ENCODE measurements at regions not wholly inside any gene's neighbourhood (a gene's known extent, or its start where the extent isn't known, plus 50 kb on each side); places are given as distances from the start of the nearest gene placed in this dataset.
"Not testable (repeated sequence)": the region's sequence is repeated elsewhere in the genome, so short reads cannot be mapped to it uniquely, and the experiment has no call there.

GRCh38 chr4:67327245-67328017 lies 217.9 kb downstream of the CENPC start:
- Histone ChIP-seq H3K9ac (ENCODE audit: insufficient read depth, low read length) (no peak overlapping the region), H3K36me3 (ENCODE audit: control insufficient read depth, insufficient read depth, low read length) (no peaks in the 10 kb centered on the region), H3K4me1 (ENCODE audit: control insufficient read depth, extremely low read depth, insufficient read depth, low read length) (no peaks in the 10 kb centered on the region), H3K27ac (ENCODE audit: insufficient read depth, low read length) (no peak overlapping the region), H3K4me3 (replicated peaks in 1 of 4; ENCODE audit: control extremely low read depth in 1 of 4, insufficient read depth in 1 of 4, low read depth in 3 of 4, low read length in 4 of 4) (no peak overlapping the region), H4K20me1 (ENCODE audit: control insufficient read depth, extremely low read depth, insufficient read depth, low read length) (no peaks in the 10 kb centered on the region), H2AFZ (ENCODE audit: low read length) (no peak overlapping the region), H3K27me3 (ENCODE audit: control insufficient read depth, insufficient read depth, low read length) (no peaks in the 10 kb centered on the region), H3K9me3 (ENCODE audit: control insufficient read depth, insufficient read depth, low read depth, low read length) (no peaks in the 10 kb centered on the region), H3K79me2 (ENCODE audit: control insufficient read depth, insufficient read depth, low read length) (no peaks in the 10 kb centered on the region), H3K4me2 (ENCODE audit: extremely low read depth, insufficient read depth, low read length) (no peak overlapping the region)
- DNase-seq (ENCODE audit: low read depth in 2 of 2) = peak; percentile 34 to 47
- no peak for TF ChIP-seq EZH2 (IDR thresholded peaks at IDR 0.05; ENCODE audit: low read length, missing control alignments)
- peak; percentile 92 to 96 for TF ChIP-seq CTCF (conservative IDR thresholded peaks at IDR 0.05 in 1 of 2, IDR thresholded peaks at IDR 0.05 in 1 of 2; ENCODE audit: low read depth in 1 of 2, low read length in 2 of 2)

GRCh38 chr4:67325791-67326190 lies 219.5 kb downstream of the CENPC start:
- Histone ChIP-seq H4K20me1 (ENCODE audit: control insufficient read depth, extremely low read depth, insufficient read depth, low read length) (no peaks in the 10 kb centered on the region), H2AFZ (ENCODE audit: low read length) (no peak overlapping the region), H3K79me2 (ENCODE audit: control insufficient read depth, insufficient read depth, low read length) (no peaks in the 10 kb centered on the region), H3K9me3 (ENCODE audit: control insufficient read depth, insufficient read depth, low read depth, low read length) (no peaks in the 10 kb centered on the region), H3K4me2 (ENCODE audit: extremely low read depth, insufficient read depth, low read length) (no peak overlapping the region), H3K4me1 (ENCODE audit: control insufficient read depth, extremely low read depth, insufficient read depth, low read length) (no peaks in the 10 kb centered on the region), H3K4me3 (replicated peaks in 1 of 4; ENCODE audit: control extremely low read depth in 1 of 4, insufficient read depth in 1 of 4, low read depth in 3 of 4, low read length in 4 of 4) (no peak overlapping the region), H3K27me3 (ENCODE audit: control insufficient read depth, insufficient read depth, low read length) (no peaks in the 10 kb centered on the region), H3K9ac (ENCODE audit: insufficient read depth, low read length) (no peak overlapping the region), H3K36me3 (ENCODE audit: control insufficient read depth, insufficient read depth, low read length) (no peaks in the 10 kb centered on the region), H3K27ac (ENCODE audit: insufficient read depth, low read length) (no peak overlapping the region)
- DNase-seq (ENCODE audit: low read depth in 2 of 2) = no peak
- TF ChIP-seq CTCF (conservative IDR thresholded peaks at IDR 0.05 in 1 of 2, IDR thresholded peaks at IDR 0.05 in 1 of 2; ENCODE audit: low read depth in 1 of 2, low read length in 2 of 2) = no peak
- TF ChIP-seq EZH2 (IDR thresholded peaks at IDR 0.05; ENCODE audit: low read length, missing control alignments) = no peak

GRCh38 chr4:67320645-67321044 lies 224.7 kb downstream of the CENPC start:
- Histone ChIP-seq H3K4me3 (replicated peaks in 1 of 4; ENCODE audit: control extremely low read depth in 1 of 4, insufficient read depth in 1 of 4, low read depth in 3 of 4, low read length in 4 of 4) (no peak overlapping the region), H3K4me2 (ENCODE audit: extremely low read depth, insufficient read depth, low read length) (no peak overlapping the region), H3K36me3 (ENCODE audit: control insufficient read depth, insufficient read depth, low read length) (no peaks in the 10 kb centered on the region), H3K9me3 (ENCODE audit: control insufficient read depth, insufficient read depth, low read depth, low read length) (no peaks in the 10 kb centered on the region), H3K79me2 (ENCODE audit: control insufficient read depth, insufficient read depth, low read length) (no peaks in the 10 kb centered on the region), H3K4me1 (ENCODE audit: control insufficient read depth, extremely low read depth, insufficient read depth, low read length) (no peaks in the 10 kb centered on the region), H2AFZ (ENCODE audit: low read length) (no peak overlapping the region), H4K20me1 (ENCODE audit: control insufficient read depth, extremely low read depth, insufficient read depth, low read length) (no peaks in the 10 kb centered on the region), H3K9ac (ENCODE audit: insufficient read depth, low read length) (no peak overlapping the region), H3K27me3 (ENCODE audit: control insufficient read depth, insufficient read depth, low read length) (no peaks in the 10 kb centered on the region), H3K27ac (ENCODE audit: insufficient read depth, low read length) (no peak overlapping the region)
- DNase-seq (ENCODE audit: low read depth in 2 of 2) = no peak
- no peak for TF ChIP-seq CTCF (conservative IDR thresholded peaks at IDR 0.05 in 1 of 2, IDR thresholded peaks at IDR 0.05 in 1 of 2; ENCODE audit: low read depth in 1 of 2, low read length in 2 of 2)
- no peak for TF ChIP-seq EZH2 (IDR thresholded peaks at IDR 0.05; ENCODE audit: low read length, missing control alignments)

- not testable (repeated sequence) for H4K20me1 ChIP-seq (ENCODE audit: control insufficient read depth, extremely low read depth, insufficient read depth, low read length); H3K4me3 ChIP-seq (replicated peaks in 1 of 4; ENCODE audit: control extremely low read depth in 1 of 4, insufficient read depth in 1 of 4, low read depth in 3 of 4, low read length in 4 of 4); DNase-seq (ENCODE audit: low read depth in 2 of 2); H3K27me3 ChIP-seq (ENCODE audit: control insufficient read depth, insufficient read depth, low read length); H3K4me2 ChIP-seq (ENCODE audit: extremely low read depth, insufficient read depth, low read length); H3K36me3 ChIP-seq (ENCODE audit: control insufficient read depth, insufficient read depth, low read length); H3K9me3 ChIP-seq (ENCODE audit: control insufficient read depth, insufficient read depth, low read depth, low read length); H3K79me2 ChIP-seq (ENCODE audit: control insufficient read depth, insufficient read depth, low read length); H3K4me1 ChIP-seq (ENCODE audit: control insufficient read depth, extremely low read depth, insufficient read depth, low read length); H3K27ac ChIP-seq (ENCODE audit: insufficient read depth, low read length); H2AFZ ChIP-seq (ENCODE audit: low read length); H3K9ac ChIP-seq (ENCODE audit: insufficient read depth, low read length)
Measured at GRCh38 chr4:67319607-67320006, 225.7 kb downstream of the CENPC start.
